NCI-H2107 treated with DMSO at 0.1 percent for 48 hours (cell line): ENCODE measurements at regions not wholly inside any gene's neighbourhood (a gene's known extent, or its start where the extent isn't known, plus 50 kb on each side); places are given as distances from the start of the nearest gene placed in this dataset.
A peak's percentile ranks its signal among the peaks of the same experiment; 100 is the strongest.

Source experiments
- DNase-seq: peaks from one replicate; lab custom pipeline; 2025; ENCODE audit not compliant: unreplicated experiment; lab: John Stamatoyannopoulos, UW

DNA sequence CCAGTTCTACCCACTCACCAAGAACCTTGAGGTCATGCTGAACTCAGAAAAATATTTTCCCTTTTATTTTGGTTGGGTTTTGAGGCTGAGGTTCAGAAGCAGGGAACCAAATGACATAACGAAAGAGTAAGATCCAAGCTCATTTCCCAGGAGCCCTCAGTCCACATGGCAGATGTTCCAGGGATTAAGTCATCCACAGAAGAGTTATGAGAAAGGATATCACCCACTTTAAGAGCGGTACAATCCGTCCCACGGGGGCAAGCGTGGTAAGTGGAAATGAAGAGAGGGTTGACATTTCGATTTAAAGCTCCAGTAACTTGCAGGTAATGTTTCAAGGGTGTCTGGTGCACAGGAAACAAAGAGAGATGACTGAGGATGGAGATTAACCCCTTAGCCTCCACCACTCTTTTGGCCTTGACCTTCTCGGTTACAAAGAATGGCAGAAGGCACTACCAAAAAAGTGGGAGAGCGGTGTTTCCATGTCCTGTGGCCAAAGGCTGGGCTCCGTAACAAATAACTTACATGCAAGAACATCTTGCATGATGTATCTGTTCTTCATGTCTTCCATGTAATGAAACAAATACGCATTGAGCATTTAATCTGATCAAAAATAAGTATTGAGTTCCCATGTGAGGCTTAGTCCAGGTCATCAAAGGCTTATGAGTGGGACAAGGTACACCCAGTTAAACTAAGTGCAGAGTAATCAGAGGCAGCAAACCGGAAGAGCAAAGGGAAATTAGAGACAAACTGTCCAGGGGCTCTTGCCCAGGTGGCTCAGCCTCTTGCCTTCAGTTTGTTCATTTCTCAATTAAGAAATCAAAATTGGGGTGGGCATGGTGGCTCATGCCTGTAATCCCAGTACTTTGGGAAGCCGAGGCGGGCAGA, 241.4 kb downstream of the TOMM20 start:
- peak; percentile 39 for DNase-seq

DNA sequence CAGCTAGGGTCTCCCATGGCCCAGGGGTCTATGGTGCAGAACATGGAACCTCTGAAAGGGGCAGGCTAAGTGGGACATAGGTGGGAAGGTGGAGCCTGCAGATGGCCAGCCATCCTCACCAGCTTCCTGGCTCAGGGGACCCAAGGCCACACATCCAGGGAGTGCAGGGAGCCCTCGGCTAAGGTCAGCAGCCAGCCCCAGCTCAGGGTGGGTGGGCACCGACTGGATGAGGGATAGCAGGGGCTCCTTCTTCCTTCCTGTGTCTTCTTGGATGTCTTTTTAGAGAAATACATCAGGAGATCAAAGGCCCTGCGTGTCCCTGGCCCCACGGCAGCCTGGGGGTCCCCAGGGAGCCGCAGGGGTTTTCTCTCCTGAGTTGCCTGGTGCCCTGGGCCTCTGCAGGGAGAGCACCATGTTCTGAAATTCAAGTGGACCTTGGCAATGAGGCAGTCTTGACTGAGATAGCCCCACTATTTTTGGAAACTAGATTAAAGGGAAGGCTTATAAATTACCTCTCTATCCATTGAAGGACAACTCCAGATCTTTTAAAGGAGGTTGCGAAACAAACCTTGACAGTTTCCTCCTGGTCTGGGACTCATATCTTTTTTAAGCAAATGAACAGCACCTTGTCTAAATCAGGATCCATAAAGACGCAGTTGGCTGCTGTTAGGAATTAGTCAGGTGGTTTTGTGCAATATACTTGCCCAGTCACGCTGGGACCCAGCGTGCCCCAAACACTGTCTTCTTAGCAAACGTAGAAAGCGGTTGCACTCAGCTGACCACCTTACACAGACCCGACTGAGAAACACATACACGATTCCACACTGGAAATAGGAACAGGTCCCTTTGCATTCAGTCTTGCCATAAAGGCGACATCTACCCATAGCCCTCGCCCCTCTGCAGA, 242.3 kb downstream of the TOMM20 start:
- no peak for DNase-seq

DNA sequence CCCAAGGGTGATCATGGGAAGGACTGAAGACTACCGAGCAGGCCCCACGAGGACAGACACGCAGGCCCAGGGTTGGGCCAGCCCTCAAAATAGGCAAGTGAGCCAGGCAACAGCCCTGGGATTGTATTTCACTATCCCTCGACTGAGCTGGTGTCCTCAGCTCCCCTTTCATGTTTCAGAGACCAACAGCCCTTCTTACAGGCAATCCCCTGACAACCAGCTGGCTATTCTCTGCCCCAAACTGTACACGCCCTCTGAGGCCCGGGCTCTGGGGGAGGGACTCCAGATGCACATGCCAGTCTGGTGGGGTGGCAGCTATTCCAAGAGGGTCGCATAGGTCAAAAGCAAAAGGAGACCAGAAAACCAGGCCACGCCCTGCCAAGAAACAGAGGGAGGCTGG, 243.0 kb downstream of the TOMM20 start:
- no peak for DNase-seq

DNA sequence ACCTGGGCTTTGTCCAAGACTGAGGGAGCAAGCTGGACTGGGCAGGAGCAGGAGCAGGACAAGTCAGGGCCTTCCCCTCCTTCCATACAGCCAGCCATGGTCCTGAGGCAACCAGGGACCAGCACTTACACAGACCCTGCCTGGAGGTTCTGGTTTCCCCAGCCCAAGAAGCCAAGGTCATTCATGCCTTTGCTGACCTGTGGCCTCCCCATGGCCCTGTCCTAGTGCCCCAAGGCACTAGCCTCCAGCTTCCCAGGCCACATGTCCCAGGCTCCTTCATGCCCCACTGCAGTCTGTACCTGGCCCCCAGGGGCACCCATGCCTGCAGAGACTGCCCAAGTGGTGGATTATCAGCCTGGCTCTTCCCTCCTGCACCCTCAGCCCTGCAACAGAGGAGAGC, 243.9 kb downstream of the TOMM20 start:
- DNase-seq: no peak

DNA sequence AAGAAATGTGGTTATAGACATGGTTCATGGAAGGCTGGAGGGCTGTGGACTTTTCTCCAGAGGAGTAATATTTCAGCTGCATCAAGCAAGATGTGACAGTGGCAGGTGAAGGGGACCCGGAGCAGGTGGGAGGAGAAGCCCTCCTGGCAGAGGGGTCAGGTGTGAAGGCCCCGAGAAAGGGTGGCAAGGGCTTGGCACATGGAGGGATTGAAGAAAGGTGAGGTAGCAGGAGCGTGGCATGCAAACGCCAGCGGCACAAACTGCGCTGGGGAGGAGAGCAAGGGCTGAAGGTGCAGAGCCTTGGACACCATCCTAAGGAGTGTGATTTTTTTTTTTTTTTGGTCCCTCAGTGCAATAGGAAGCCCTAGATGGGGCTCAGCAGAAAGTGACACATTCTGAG, 244.6 kb downstream of the TOMM20 start:
- DNase-seq: no peak

DNA sequence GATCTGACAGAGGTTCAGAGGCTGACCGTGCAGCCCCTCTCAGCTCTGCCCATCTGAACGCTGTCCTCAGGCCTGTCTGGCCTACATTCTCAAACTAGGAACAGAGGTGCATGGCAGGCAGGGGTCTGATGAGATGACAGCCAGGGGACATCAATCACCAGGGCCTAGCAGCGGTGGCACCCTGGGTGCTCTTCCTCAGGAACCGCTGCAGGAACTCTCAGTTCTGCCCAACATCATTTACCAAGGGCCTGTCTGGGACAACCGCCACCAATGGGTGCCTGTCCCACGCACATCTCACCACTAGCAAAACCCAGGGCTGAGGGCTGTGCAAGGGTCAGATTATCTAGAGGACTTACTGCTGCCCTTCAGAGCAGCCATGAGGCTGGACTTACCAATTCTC, 245.7 kb downstream of the TOMM20 start:
- no peak for DNase-seq

DNA sequence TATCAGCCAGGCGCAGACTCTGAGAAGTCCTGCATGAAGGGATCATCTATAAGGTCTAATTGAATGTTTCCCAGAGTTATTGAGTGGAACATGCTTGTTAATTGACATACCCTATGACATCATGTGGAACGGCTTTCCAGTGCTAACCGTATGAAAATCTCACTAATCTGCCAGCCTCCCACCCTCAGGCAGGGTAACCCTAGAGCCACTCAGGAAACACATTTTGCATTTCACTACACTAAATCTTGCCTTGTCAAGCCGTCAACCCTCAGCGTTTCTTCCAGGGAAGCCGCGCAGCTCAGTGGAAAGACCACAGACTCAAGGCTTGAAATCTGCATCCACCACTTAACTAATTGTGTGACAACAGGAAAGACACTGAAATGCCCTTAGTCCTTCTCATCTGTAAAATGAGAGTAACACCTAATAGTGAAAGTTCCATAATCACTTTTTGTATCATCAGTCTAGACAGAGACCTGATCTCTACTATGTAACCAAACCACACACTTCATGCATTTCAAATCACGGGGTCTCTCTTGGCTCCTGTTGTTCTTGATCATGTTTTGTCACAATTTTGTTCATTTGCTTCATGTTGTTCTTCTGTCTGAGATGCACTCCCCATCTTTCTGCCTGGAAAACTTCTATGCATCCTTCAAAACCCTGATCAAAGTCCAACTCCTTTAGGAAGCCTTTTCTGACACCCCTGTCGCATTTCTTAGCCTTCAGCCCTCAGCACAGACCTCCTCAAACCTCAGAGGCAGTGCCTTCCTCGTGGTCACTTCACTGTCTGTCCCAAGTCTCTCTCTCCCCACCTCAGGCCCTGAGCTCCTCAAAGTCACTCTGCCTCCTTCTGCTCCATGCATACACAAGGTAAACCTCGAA, 246.5 kb downstream of the TOMM20 start:
- DNase-seq: no peak

DNA sequence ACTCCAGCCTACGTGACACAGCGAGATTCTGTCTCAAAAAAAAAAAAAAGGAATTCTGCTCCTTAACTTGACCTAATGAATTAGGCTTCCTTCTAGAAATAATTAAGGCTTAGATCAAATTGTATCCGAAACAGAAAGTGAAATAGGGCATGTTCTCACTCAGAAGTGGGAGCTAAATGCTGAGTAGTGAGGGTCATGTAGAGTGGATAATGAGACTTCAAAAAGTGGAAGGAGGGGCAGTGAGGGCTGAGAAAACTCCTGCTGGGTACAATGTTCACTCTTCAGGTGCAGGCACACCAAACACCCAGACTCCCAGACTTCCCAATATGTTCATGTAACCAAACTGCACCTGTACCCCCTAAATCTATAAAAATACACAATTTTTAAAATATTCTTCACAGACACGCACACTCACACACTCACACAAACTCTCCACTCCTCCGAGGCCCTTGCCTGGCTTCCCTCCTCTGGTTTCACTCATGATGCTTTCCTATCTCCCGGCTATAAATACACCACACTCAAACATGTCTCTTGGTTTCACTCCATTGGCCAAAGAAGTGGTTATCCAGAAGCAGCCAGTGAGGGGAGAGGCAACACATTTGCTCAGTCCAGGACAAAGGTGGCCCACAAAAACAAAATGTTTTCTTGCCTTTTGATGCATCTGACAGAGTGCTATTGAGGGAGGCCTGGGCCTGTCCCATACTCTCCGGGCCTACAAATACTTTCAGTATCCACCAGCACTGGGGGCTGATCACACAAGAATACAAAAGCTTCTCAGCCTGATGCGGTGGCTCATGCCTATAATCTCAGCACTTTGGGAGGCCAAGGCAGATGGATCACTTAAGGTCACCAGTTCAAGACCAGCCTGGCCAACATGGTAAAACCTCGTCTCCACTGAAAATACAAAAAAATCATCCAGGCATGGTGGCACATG, 249.2 kb downstream of the TOMM20 start:
- peak; percentile 63 for DNase-seq

DNA sequence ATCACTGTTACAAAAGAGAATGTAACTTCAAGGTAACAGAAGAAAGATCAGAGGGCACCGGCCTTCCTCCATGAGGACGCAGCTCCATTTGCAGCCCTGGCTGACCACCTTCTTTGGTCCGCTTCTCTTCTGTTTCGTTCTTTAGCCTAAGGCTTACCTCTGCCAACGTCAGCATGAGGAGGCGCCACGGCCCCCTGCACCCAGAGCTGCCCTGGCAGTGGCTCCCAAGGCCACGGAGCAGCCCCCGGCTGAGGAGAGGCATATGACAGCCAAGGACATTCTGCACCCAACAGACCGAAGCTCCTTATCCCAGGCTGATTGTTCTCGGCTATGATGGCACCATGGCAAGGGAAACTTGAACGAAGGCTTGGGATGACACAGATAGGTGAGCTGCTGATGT, 250.3 kb downstream of the TOMM20 start:
- no peak for DNase-seq

DNA sequence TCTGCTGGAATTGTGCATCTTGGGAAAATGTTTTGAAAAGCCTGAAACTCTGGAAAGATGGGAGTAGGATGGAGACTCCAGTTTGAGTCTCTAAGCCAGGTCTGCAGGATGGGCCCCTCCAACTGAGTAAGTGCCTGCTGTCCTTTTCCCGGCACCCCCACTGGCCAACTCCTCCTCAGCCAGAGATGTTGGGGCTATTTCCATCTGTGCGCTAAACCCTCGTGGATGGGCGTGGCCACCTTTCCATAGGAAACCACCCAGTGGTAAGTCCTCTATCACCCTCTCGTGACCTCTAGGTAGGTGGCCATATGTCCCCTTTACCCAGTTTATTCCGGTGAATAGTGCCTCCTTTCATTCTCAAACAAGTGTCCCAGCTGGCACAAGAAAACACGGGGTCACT, 250.9 kb downstream of the TOMM20 start:
- no peak for DNase-seq

DNA sequence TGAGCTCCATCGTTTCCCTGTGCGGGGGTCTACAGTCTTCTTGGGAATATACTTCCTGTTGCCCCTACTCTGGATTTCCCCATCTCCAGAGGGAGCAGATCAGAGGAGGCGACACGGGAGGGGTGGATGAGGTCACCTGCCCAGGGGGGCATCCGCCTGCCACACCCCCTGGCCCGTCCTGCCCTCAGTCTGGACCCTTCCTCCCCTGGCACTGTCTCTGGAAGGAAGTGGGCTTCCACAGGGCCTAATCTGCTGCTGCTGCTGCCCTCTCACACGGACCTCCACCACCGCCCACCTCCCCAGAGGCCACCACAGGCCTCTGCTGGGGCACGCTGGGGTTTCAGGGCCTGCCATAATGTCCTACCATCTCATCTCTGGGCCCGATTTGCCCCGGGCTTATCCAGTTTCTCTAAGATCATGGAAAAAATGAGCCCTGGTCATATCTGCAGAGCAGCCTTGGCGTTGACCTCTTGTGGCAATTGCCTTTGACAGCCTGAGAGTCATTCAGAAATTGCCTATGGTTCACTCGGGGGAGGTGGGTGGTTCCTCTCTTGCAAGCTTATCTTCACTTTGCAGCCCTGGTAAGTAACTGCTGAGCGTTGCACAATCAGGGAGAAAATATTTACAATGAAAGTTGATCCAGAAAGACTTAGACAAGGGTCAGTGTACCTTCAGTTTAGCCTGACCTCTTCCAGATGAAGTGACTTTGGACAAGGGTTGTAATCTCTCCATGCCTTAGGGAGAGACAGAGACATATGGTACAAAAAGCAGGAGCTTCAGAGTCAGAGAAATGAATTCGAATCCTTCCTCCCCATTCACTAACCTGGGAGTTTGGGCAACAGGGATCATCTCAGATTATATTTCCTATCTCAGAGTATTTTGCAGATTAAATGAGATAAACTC, 252.4 kb downstream of the TOMM20 start:
- DNase-seq: no peak

DNA sequence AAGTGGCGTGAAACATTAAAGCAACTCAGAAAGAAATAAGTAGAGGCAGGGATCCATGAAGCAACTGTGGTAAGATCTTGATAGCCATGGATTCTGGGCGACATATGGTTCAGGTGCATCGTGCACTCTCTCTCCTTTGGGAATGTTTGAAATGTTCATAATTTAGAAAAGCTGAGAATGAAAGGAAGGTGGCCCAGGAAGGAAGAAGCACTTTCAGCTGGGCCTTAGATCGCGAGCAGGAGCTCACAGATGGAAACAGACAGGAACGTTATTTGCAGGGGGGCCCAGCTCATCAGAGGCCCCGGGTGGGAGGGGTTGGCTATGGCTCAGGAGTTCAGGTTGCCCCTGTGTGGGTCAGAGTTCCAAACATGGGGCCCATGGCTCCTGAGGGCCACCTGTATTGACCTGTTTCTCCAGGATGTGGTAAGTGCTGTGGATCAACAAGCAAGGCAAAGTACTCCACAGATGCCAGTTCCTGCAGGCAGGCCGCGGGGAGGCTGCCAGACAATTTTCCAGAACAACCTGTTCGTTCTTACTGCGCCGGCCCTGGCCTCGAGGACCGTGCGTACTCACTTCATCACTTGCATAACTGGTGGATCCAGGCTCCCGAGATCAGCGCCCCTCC, 253.2 kb downstream of the TOMM20 start:
- no peak for DNase-seq

DNA sequence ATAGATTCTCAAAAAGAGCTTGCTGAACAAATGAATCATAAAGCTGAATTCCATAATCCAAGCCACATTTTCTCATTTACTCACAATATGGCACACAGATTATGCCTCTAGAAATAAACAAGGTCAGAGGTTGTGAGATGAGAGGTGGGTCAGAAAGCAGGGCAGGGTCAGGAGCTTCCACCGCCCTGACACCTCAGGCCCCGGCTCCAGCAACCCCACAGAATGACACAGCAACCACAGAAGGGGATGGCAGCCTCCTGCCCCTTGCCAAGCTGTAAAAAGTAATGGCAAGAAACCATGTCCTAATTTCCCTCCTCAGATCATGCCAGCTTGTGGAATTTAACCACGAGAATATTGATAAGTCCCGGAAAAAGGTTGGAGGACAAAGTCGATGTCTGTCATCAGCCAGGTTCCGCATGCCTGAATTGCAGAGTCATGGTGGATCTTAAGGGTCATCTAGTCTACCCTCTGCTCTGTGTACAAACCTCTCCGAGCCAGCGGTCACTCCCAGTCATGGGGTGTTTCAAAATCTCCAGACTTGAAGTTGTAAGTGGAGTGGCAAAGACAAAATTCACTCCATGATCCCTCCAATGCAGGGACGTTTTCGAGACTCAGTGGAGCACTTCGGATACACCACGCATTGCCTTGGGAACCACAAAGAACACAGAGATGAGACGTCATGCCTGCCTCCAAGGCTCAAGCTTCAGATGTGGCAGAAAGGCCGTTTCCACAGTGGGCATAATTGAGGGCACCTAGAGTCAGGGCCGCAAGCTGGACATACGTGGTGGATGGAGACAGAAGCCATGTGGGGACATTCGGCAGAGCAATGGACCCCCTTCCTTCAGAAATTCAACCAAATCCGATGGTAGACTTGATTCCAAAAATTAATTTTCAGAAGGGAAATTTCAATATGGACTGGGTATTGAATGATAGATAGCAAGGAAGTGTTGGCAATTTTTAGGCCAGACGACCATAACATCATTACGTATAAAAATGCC, 254.0 kb downstream of the TOMM20 start:
- DNase-seq: no peak

DNA sequence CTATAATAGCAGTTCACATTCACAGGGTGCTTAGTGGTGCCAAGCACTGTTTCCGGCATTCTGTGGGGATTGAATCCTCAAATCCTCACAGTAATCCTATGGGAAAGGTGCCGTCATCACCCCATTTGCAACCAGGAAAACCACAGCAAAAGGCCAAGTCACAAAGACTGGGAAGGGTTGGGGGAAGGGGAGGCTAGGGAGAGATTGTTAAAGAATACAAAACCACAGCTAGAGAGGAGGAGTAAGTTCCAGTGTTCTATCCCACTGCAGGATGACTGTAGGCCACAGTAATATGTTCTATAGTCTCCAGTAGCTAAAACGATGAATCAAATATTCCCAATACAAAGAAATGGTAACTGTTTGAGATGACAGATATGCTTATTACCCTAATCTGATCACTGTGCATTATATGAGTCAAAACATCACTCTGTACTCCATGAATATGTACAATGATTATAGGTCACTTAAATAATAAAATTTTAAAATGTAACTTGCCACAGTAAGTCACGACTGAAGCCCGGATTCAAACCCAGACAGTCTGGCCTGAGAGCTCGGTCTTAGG, 256.8 kb downstream of the TOMM20 start:
- DNase-seq: no peak

DNA sequence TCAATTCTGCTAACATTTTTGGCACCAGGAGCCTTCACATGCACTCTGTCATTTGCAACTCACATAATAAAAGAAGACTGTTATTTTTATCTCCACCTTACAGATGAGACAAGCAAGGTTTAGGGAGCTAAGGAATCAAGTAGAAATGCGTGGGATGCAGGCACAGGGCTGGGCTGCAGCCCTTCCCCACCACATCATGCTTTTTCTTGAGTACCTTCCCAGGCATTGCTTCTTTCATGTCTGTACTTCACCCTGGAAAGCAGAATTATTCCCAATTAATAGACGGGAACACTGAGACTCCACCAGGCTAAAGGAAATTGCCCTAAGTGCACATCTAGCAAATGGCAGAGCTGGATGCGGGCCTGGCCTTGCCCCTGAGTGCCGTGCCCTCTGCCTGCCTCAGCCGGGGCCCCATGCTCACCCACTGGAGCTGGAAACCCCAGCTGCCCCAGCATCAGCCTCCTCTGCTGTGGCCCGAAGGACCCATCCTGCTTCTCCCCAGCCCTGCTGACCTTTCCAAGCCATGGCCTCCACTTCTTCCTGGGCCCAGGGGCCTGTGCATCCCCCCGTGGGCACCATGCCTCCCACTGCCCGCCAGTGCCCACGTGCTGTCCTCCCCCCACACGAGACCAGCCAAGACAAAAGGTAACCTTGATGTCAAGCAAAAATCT, 257.5 kb downstream of the TOMM20 start:
- no peak for DNase-seq
